Stimulated activated CD8-positive, alpha-beta memory T cell treated with anti-CD3 and anti-CD28 coated beads, Interleukin-15, amount 100 ng/mL, for 48 hours (primary cell): ENCODE measurements at regions not wholly inside any gene's neighbourhood (a gene's known extent, or its start where the extent isn't known, plus 50 kb on each side); places are given as distances from the start of the nearest gene placed in this dataset.
A peak's percentile ranks its signal among the peaks of the same experiment; 100 is the strongest.
"Not testable (repeated sequence)": the region's sequence is repeated elsewhere in the genome, so short reads cannot be mapped to it uniquely, and the experiment has no call there.

ENCODE experiments used
- DNase-seq, 2 donors: peaks; one replicate each; pipeline ENCODE4 v3.0.0-alpha.2; 2020; ENCODE audit warnings: low read depth in 2 of 2

DNA sequence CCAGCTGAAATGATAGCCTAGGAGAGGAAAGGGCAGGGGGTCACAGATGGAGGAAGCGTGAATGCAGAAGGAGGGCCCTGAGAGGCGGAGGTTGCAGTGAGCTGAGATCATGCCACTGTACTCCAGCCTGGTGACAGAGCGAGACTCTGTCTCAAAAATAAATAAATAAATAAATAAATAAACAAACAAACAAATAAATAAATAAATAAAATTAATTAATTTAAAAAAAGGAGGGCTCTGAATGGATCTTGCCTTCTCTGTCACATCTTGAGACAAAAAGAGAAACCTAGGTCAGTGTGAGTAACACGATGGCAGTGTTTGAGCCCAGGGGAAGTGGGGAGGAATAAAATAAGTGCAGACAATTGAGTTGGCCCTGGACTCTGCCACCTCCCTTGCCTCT lies 182.3 kb upstream of the DAAM1 start:
- not testable (repeated sequence) for DNase-seq

DNA sequence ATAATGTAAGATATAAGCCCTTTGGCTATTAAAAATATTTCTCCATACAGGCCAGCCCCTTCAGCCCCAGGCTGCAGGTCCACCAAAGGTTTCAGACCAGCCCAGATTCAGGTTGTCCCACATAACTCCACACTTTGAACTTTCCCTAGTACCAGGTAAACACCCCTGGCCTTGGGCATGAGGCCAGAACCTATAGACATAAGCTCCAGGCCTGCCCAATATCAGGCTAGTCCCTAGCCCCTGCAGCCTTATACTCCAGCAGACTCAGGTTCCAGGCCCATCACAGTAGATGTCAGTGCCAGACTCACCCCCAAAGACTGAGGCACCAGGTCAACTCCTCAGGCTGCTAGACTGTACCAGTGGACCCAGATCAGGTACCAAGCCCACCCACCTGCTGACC lies 178.5 kb upstream of the DAAM1 start:
- no peak for DNase-seq

- DNase-seq, result no peak
Measured at GRCh38 chr14:59013672-59014298, 174.7 kb upstream of the DAAM1 start.

DNA sequence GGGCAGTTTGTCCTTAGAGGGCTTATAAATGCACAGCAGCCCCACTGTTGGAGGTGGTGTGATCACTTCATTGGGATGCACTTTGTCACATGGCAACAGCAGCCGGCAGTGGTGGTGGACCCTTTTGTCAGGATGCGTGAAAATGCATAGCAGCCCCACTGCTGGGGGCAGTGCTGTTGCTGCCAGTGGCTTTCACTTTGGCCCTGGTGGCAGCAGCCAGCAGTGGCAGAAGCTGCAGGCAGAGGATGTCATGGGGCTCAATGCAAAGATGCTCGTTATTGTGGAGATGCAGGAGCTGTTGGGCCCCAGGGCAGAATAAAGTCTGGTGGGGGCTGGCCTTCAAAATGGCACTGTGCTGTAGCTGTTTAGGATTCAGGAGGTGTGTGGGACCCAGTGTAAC lies 173.0 kb upstream of the DAAM1 start:
- no peak for DNase-seq

DNA sequence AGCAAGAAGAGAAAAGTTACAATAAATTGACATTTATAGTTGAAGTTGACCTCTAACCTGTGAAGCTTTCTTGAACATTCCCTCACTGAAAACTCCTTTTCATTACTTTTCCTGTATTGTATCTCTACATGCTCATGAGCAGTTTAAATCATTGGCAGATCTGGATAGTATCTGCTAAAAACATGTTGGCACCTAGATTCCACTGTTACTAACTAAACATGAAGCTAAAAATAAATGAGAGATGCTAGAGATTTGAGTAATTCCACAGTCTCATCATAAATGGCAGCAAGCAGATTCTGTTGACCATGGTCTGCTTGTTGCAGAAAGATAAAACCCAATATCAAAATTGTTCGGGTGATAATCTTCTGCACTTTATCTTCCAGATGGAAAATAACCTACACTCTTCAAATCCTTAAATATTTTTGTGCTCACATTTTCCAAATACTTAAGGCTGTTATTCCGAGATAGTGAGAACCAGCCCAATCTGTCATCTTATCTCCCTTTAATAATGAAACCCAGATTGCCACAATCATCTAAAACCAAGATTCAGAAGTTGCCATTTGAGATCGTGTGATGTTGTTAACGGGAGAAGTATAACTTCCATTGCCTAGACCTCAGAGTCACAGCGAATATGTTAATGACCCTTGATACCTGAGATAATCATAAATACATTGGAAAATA lies 171.0 kb upstream of the DAAM1 start:
- no peak for DNase-seq

GRCh38 chr14:59018460-59018859 lies 170.0 kb upstream of the DAAM1 start:
- no peak for DNase-seq

DNA sequence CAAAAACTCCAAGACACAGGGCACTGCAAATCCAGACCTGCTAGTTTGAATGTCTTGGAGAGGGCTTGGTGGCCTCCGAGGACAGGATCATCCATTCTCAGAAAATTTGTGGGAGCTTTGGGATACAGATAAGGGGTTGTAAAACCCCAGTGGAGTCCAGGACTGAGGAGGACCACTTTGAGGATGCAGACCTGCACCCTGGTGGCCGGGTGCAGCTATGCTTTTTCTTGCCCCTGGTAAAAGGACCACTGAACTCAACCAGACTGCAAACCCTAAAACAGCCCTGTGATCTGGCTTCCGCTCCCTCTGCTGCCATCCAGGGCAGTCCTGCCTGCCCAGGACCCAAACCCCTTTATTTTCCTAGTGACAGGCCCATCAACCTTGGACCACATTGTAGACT lies 169.5 kb upstream of the DAAM1 start:
- no peak for DNase-seq

DNA sequence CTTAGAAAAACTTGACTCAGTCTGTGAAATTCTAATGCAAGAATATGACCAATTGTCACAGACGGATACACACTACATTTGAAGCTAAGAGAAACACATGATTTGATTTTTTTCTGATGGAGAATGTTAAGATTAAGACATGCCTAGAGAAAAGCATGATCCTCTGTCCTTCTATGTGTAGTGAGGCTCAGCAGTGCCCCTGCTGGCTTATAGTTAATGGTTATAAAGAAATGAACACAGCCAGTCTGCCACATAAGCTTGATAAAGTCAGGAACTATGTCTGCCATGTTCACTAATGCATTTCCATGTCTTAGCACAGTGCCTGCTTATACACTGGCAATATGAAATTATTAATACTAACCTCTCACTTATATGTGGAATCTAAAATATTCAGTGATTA lies 168.1 kb upstream of the DAAM1 start:
- no peak for DNase-seq

- DNase-seq, result no peak
Measured at GRCh38 chr14:59022144-59022543, 166.3 kb upstream of the DAAM1 start.

- no peak for DNase-seq
Measured at GRCh38 chr14:59026081-59026480, 162.4 kb upstream of the DAAM1 start.

GRCh38 chr14:59026640-59027039 lies 161.8 kb upstream of the DAAM1 start:
- DNase-seq, result not testable (repeated sequence)

DNA sequence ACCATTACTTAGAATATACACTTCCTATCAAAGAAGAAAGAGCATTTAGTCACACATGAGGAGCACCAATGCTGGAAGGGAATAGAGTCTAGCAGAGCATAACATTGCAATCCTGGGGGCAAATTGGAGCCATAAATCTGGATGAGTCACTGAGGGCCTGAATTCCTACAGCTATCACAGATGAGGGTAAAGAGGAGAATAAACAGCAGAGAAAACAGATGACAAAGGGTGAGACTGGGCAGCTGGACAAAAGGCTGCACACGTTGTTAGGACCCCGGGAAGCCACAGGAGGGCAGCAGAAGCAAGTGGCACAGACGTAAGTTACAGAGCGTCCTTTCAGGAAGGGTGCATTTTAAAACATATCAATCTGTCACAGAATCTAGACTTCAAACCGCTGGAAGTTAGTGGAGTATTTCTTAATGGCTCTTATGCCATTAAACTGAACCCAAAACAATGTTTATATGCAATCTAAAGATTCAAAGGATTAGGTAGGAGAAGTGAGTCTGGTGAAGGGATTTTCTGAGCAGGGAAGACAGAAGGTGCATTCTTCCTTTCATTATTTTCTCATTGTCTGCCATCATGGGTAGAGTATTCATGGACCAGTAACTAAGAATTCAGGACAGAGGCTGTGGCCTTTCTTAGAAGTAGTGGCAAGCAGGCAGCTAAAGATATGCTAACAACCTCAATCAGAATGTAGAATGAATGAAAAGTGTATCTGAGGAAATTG lies 159.8 kb upstream of the DAAM1 start:
- peak in 1 of 2 donors; percentile 1 for DNase-seq

GRCh38 chr14:59032826-59033225 lies 155.6 kb upstream of the DAAM1 start:
- no peak for DNase-seq

DNA sequence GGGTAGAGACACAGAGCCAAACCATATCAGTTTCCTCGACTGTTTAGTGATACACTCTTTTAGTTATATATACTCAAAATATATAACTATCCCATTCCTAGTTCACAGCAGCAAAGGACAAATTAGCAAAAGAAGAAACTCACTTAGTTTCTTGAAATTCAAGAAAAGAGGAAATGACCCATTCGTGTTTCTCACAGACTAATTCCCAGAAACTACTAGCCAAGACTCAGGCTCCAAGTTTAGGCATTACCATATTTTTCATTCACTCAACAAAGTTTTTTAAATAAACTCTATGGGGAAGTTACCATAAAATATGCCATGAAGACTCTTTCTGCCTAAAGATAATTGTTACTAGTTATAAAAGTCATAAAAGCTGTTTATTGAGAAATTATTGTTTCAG lies 152.3 kb upstream of the DAAM1 start:
- DNase-seq, result no peak

GRCh38 chr14:59037086-59037485 lies 151.4 kb upstream of the DAAM1 start:
- DNase-seq, result no peak

GRCh38 chr14:59037620-59038019 lies 150.8 kb upstream of the DAAM1 start:
- no peak for DNase-seq

GRCh38 chr14:59038746-59039145 lies 149.7 kb upstream of the DAAM1 start:
- DNase-seq, result no peak

- DNase-seq, result no peak
Measured at GRCh38 chr14:59041308-59041707, 147.2 kb upstream of the DAAM1 start.

- DNase-seq, result no peak
Measured at GRCh38 chr14:59044707-59045106, 143.8 kb upstream of the DAAM1 start.

GRCh38 chr14:59046746-59047145 lies 141.7 kb upstream of the DAAM1 start:
- no peak for DNase-seq

DNA sequence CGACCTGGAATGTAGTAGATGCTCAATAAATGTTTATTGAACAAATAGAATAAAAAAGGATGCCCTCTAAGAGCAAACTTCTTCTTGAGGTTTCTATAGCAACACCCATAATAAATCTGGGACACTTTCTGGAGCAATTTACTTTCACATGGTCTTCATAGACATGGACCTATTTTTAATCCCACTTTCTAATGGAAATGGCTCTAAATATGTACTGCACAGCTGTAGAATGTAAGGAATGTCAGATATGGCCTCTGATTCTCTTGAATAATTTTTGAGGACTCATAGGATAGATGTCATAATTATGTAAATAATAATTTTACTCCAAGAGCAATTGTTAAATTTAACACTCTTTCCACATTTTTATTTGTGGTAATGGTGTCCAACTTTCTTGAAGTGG lies 133.5 kb upstream of the DAAM1 start:
- no peak for DNase-seq

DNA sequence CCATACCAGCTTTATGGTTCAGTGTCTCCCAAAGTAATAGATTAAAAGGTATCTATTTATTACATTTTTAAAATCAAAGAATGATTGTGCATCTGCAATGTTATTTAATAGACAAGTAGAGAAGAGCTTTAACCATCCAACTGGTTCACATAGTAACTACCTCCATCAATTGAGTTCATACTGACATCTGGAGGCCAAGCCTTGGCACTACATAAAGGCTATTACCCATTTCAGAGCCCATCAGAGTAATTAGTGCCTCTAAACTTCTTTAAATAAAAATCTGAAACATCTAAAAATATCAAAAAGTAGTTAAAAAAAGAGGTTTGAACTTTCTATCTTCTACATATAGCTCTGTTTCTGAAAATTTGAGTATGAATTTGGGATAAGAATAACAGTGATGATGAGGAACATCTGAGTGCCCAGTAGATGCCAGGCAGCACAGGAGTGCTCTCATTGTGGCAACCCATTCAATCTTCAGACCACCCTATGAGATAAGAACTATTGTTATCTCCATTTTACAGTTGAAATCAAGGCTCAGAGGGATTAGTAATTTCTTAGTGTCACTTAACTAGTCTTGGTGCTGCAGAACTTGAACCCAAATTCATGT lies 132.9 kb upstream of the DAAM1 start:
- no peak for DNase-seq

- DNase-seq, result no peak
Measured at GRCh38 chr14:59057551-59057950, 130.9 kb upstream of the DAAM1 start.
